ENCODE measurements at regions not wholly inside any gene's neighbourhood (a gene's known extent, or its start where the extent isn't known, plus 50 kb on each side); places are given as distances from the start of the nearest gene placed in this dataset.

DNA sequence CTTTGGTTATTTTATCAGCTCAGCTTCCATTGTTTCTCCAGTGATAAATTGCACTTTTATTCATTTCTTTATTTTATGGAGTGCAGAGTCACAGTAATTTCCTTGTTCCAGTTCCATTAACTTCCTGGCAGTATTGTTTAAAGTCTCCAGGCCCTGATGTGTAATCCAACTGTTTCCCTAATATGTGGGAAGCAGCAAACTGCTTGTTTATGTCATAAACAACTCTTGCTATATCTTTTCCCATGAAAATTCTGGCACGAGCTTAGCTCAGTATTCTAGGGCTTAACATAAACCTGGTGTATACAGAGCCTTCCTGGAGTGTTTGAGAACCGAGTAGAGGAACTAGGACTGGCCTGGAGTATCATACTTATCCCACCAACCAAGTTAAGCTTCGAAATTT, 83.5 kb upstream of the ARGLU1 start:
- dilution Hi-C loops (cut with MboI; ENCODE audit: extremely low pct_ligation_motif_present, low sequenced_read_pairs): no loop called here
- TF ChIP-seq MYC (IDR thresholded peaks at IDR 0.05; ENCODE audit: low read depth, low read length): no peak
- TF ChIP-seq JUN (IDR thresholded peaks at IDR 0.05; ENCODE audit: borderline replicate concordance, insufficient read depth, insufficient read length, low read depth): peak; percentile 47
- Histone ChIP-seq H3K27me3 (ENCODE audit: control insufficient read depth in 2 of 2, insufficient read depth in 2 of 2, low read length in 2 of 2) (no peaks in the 10 kb centered on the region), H3K4me1 (ENCODE audit: control insufficient read depth, extremely low read depth, insufficient read depth, low read length) (peaks cover 13% of the 10 kb centered on the region), H3K79me2 (ENCODE audit: control insufficient read depth, insufficient read depth, low read length) (no peaks in the 10 kb centered on the region), H4K20me1 (replicated peaks; ENCODE audit: control insufficient read depth, extremely low read depth, insufficient read depth, low read length) (no peaks in the 10 kb centered on the region), H3K9ac (replicated peaks; ENCODE audit: extremely low read depth, insufficient read depth, low read length) (peak overlapping the region; percentile 7), H3K9me1 (replicated peaks; ENCODE audit: control insufficient read depth, extremely low read depth, insufficient read depth, low read length) (no peaks in the 10 kb centered on the region), H3K9me3 (replicated peaks; ENCODE audit: control insufficient read depth, insufficient read depth, low read length) (no peaks in the 10 kb centered on the region), H2AFZ (ENCODE audit: low read depth, low read length) (peak overlapping the region; percentile 80), H3K27ac (ENCODE audit: insufficient read depth, low read depth, low read length) (peak overlapping the region; percentile 63), H3K4me3 (replicated peaks in 1 of 3; ENCODE audit: insufficient read depth in 1 of 3, low read depth in 1 of 3, low read length in 3 of 3) (no peak overlapping the region), H3K4me2 (ENCODE audit: insufficient read depth, low read length) (peak overlapping the region; percentile 50), H3K36me3 (ENCODE audit: control insufficient read depth in 2 of 2, extremely low read depth in 1 of 2, insufficient read depth in 2 of 2, low read length in 2 of 2) (no peaks in the 10 kb centered on the region)
- ChIA-PET POLR2A (no interaction called here), CTCF (interaction anchor here (0.6 to 1.2 kb wide), 2 partner anchors 113 to 115 kb away, joined by 3 to 4 read pairs; no protein-coding TSS in a partner anchor)
- intact Hi-C loops (cut with micrococcal nuclease): loop anchor here (1.0 to 2.0 kb wide), 3 partner anchors 29 to 268 kb away; no protein-coding TSS in a partner anchor
- DNase-seq (ENCODE audit: low read depth, low spot score): peak; percentile 80
- peak; percentile 83 for FAIRE-seq
- BruUV-seq (replicated peaks): no TSS peak

GRCh38 chr13:106650690-106651205, 82.8 kb upstream of the ARGLU1 start:
- Histone ChIP-seq H3K9ac (replicated peaks; ENCODE audit: extremely low read depth, insufficient read depth, low read length) (no peak overlapping the region), H2AFZ (ENCODE audit: low read depth, low read length) (no peak overlapping the region), H3K27ac (ENCODE audit: insufficient read depth, low read depth, low read length) (peak overlapping the region; percentile 63), H3K4me3 (replicated peaks in 1 of 3; ENCODE audit: insufficient read depth in 1 of 3, low read depth in 1 of 3, low read length in 3 of 3) (no peak overlapping the region), H3K9me3 (replicated peaks; ENCODE audit: control insufficient read depth, insufficient read depth, low read length) (no peaks in the 10 kb centered on the region), H4K20me1 (replicated peaks; ENCODE audit: control insufficient read depth, extremely low read depth, insufficient read depth, low read length) (no peaks in the 10 kb centered on the region), H3K4me1 (ENCODE audit: control insufficient read depth, extremely low read depth, insufficient read depth, low read length) (peaks cover 13% of the 10 kb centered on the region), H3K4me2 (ENCODE audit: insufficient read depth, low read length) (peak overlapping the region; percentile 50), H3K36me3 (ENCODE audit: control insufficient read depth in 2 of 2, extremely low read depth in 1 of 2, insufficient read depth in 2 of 2, low read length in 2 of 2) (no peaks in the 10 kb centered on the region), H3K79me2 (ENCODE audit: control insufficient read depth, insufficient read depth, low read length) (no peaks in the 10 kb centered on the region), H3K27me3 (ENCODE audit: control insufficient read depth in 2 of 2, insufficient read depth in 2 of 2, low read length in 2 of 2) (no peaks in the 10 kb centered on the region), H3K9me1 (replicated peaks; ENCODE audit: control insufficient read depth, extremely low read depth, insufficient read depth, low read length) (no peaks in the 10 kb centered on the region)
- dilution Hi-C loops (cut with MboI; ENCODE audit: extremely low pct_ligation_motif_present, low sequenced_read_pairs) (no loop called here), intact Hi-C loops (cut with micrococcal nuclease) (loop anchor here (1.0 to 2.0 kb wide), 3 partner anchors 30 to 269 kb away; no protein-coding TSS in a partner anchor)
- TF ChIP-seq JUN (IDR thresholded peaks at IDR 0.05; ENCODE audit: borderline replicate concordance, insufficient read depth, insufficient read length, low read depth): no peak
- no peak for TF ChIP-seq POLR2AphosphoS5 (IDR thresholded peaks at IDR 0.05; ENCODE audit: insufficient read depth, low read depth, low read length)
- no peak for TF ChIP-seq GATA2 (IDR thresholded peaks at IDR 0.05; ENCODE audit: insufficient read depth, insufficient read length, low read depth, low read length)
- no peak for TF ChIP-seq FOS (IDR thresholded peaks at IDR 0.05; ENCODE audit: borderline replicate concordance, insufficient read depth, low read length)
- TF ChIP-seq EZH2 (IDR thresholded peaks at IDR 0.05; ENCODE audit: borderline replicate concordance, low read depth, low read length, severe bottlenecking): no peak
- TF ChIP-seq, protein P1, sequence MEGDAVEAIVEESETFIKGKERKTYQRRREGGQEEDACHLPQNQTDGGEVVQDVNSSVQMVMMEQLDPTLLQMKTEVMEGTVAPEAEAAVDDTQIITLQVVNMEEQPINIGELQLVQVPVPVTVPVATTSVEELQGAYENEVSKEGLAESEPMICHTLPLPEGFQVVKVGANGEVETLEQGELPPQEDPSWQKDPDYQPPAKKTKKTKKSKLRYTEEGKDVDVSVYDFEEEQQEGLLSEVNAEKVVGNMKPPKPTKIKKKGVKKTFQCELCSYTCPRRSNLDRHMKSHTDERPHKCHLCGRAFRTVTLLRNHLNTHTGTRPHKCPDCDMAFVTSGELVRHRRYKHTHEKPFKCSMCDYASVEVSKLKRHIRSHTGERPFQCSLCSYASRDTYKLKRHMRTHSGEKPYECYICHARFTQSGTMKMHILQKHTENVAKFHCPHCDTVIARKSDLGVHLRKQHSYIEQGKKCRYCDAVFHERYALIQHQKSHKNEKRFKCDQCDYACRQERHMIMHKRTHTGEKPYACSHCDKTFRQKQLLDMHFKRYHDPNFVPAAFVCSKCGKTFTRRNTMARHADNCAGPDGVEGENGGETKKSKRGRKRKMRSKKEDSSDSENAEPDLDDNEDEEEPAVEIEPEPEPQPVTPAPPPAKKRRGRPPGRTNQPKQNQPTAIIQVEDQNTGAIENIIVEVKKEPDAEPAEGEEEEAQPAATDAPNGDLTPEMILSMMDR (IDR thresholded peaks at IDR 0.05; ENCODE audit: extremely low read depth in 1 of 2, insufficient read depth in 1 of 2, low read depth in 1 of 2, low read length in 2 of 2): no peak
- no peak for TF ChIP-seq POLR2A (IDR thresholded peaks at IDR 0.05; ENCODE audit: low read depth, low read length)
- peak; percentile 3 for DNase-seq (ENCODE audit: low read depth, low spot score)
- no TSS peak for BruUV-seq (replicated peaks)
- CTCF ChIA-PET: interaction anchor here (1.2 kb wide), 1 partner anchor 115 kb away, joined by 3 read pairs; no protein-coding TSS in a partner anchor
- no peak for FAIRE-seq
- POLR2A ChIA-PET: no interaction called here
